ENCODE measurements at regions not wholly inside any gene's neighbourhood (a gene's known extent, or its start where the extent isn't known, plus 50 kb on each side); places are given as distances from the start of the nearest gene placed in this dataset.

DNA sequence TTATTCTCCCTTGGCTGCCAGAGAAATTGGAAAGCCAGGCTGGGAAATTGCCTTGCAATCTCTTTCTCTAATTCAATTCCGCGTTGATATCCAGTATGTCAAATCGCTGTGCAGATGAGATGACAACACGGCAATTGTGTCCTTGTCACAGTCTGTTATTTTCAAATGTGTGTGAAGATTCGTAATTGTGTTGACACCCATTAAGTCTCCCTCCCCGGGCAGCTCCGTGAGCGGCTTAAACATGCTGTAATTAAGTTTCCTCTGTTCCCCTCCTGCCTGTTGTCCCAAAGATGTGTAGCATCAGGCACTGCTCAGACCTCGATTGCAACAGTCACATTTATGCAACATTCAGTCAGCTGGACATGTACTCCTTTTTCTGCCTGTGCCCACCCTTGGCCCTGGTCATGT, 209.5 kb downstream of the LPIN1 start:
- no peak for DNase-seq

DNA sequence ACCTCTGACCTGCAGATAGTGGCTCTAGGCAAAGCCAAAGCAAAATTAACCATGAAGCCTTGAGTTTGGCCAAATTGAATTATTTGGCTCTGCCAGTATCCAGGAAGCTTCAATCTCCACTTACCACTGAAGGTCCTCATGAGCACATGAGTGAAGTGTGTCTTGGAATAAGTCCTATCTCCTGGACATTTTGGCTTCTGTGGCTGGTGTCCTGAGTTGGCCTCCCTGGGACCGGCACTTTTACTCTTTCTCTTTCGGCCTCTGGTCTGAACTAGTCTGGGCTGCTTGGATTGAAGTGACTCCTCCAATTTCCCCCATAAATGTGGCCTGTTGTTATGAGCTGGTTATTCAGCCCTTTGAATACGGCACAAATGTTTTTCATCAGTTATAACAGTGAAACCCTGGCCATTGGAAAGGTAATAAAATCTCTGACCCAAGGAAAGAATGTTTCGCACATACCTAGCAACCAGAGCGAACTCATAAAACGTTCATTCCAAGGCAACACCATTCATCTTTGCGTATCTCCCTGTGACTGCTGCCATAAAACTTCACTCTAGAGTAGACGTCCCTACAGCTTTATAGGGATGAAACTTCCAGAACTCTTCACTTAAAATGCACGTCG, 216.4 kb downstream of the LPIN1 start:
- no peak for DNase-seq

GRCh38 chr2:11963966-11964365, 217.5 kb downstream of the LPIN1 start:
- DNase-seq, result no peak

- no peak for DNase-seq
These were observed 221.6 kb downstream of the LPIN1 start for GRCh38 chr2:11967946-11968465.

DNA sequence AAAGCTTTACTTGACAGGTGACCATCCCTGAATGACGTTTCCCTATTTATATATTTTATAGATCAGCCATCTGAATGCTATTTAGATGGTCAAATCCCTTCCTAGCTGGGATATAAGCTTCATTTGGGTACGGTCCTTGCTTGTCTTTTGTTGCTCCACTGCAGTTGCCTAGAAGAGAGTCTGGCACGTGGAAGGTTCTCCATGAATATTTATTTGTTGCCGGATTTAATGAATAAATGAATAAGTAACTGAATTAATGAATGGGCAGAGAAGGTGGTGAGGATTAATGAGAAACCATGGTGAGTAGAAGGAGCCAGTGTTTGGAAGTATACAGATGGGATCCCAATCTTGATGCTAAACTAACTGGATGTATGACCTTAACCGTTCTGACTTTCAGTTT, 222.1 kb downstream of the LPIN1 start:
- DNase-seq, result no peak

DNA sequence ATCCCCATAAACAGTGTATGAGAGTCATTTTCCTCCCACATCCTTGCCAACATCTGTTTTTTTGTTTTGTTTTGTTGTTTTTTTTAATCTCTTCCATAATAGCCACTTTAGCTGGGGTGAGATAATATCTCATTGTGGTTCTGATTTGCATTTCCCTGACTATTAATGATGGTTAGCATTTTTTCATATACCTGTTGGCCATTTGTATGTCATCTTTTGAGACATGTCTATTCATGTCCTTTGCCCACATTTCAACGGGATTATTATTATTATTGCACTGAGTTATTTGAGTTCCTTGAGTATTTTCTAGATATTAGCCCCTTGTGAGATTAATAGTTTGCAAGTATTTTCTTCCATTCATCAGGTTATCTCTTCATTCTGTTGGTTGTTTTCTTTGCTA, 223.3 kb downstream of the LPIN1 start:
- DNase-seq, result no peak

DNA sequence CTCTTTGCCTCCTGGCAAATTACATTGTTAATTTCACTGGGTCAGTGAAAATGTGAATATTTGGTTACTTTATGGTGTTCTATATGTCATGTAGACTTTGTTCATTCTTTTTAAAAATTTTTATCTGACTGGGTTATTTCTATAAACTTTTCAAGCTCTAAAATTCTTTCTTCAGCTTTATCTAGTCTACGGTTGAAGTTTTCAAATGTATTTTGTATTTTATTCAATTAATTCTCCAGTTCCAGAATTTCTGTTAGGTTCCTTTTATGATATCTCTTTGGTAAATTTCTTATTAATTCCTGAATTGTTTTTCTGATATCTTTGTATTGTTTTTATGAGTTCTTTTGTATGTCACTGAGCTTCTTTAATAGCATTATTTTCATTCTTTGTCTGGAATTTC, 228.1 kb downstream of the LPIN1 start:
- DNase-seq, result no peak

GRCh38 chr2:11975373-11975772, 228.9 kb downstream of the LPIN1 start:
- DNase-seq, result no peak

GRCh38 chr2:11976073-11976472, 229.6 kb downstream of the LPIN1 start:
- DNase-seq, result no peak

DNA sequence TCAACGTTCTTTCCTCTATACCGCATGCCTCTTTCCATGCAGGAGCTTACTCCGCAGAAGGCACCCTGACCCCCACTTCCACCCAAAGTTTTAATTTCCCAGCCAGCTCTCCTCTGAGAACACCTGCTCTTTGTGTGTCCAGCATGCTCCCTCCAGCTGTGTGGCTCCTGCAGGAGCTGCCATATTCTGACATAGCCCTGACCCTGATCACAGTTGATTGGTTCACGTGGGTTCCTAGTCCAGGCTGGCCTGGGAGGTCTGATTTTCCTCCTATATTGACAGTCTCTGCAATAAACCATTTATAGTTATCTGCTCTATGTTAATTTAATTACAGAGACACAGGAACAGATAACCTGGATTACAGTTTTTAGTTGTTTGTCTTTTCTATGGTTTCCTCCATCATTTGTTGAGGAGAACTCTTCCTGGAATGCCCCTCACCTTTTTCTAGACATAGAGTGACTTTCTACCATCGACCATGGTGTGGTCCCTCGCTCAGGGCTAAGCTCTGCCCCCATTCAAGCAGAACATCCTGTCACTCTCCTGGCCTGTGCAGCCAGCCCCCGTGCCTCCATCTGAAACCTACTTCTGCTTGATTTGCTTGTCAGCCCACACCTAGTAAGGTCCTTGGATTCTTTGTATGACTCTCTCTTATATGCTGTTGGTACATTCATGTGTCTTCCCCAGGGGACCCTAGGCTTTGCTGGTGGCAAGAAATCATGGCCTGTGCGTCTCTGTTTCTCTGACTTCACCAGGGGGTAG, 231.5 kb downstream of the LPIN1 start:
- DNase-seq, result no peak

GRCh38 chr2:11980809-11981208, 234.4 kb downstream of the LPIN1 start:
- no peak for DNase-seq

GRCh38 chr2:11983401-11983800, 237.0 kb downstream of the LPIN1 start:
- no peak for DNase-seq

DNA sequence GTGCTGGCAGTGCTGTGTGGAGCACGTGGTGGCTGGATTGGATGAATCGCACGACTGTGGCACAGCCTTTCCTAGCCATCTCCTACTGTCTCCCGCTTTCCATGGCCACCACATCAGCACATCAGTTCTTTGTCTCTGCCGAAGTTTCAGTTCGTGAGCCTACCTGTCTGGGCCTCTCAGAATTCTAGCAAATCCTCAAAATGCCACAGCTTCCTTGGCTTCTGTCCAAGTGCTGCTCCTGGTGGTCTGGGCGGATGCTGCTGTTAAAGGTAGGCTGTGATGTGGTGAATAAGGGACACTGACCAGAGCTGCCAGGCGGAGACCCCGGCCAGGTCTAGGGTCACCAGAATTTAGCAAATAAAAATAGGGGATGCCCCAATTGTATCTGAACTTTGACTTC, 237.4 kb downstream of the LPIN1 start:
- DNase-seq, result no peak

GRCh38 chr2:11984316-11985158, 238.1 kb downstream of the LPIN1 start:
- no peak for DNase-seq

- no peak for DNase-seq
These were observed 239.6 kb downstream of the LPIN1 start for GRCh38 chr2:11985817-11986566.

- DNase-seq, result no peak
These were observed 240.7 kb downstream of the LPIN1 start for GRCh38 chr2:11987151-11987550.

GRCh38 chr2:11988691-11989353, 242.4 kb downstream of the LPIN1 start:
- no peak for DNase-seq

- no peak for DNase-seq
These were observed 242.9 kb downstream of the LPIN1 start for GRCh38 chr2:11989354-11989703.

DNA sequence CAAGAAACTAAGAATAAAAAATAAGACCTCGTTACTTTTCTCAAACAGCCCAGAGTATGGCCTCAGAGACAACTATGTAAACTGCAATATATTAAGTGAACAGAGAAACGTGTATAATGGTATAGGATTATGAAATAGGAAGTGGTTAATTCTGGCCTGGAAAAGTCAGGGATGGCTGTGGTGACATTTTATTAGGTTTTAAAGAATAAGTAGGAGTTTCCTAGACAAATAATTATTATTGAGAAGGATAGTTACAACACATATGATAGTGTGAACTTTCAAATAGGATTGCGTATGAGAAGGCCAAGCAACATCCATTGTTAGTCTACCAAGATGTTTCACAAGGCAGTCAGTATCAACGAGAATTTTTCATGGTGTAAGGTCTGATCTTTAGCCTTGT, 244.1 kb downstream of the LPIN1 start:
- DNase-seq, result no peak

- no peak for DNase-seq
These were observed 247.3 kb downstream of the LPIN1 start for GRCh38 chr2:11993749-11994148.

DNA sequence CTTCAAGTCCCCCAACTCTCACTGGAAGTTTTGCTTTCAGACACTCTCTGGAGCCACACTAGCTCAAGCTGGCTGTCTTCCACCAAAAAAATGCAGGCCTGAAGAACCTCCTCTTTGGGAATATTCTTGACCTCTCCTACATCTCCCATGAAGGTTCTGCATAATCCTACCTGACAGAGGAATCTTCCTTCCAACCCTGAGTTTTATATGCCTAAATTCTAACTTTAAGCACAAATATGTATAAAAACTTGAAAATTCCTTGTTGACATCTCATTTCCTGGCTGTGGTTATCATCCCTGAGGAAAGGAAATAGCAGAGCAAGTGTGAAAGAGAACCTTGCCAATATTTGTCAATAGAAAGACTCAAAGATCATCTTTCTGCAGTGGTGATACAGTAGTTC, 249.0 kb downstream of the LPIN1 start:
- DNase-seq, result no peak

GRCh38 chr2:11996618-11997017, 250.2 kb downstream of the LPIN1 start:
- no peak for DNase-seq

Measured in effector CD8-positive, alpha-beta T cell (primary cell).